ENCODE measurements at regions not wholly inside any gene's neighbourhood (a gene's known extent, or its start where the extent isn't known, plus 50 kb on each side); places are given as distances from the start of the nearest gene placed in this dataset.

DNA sequence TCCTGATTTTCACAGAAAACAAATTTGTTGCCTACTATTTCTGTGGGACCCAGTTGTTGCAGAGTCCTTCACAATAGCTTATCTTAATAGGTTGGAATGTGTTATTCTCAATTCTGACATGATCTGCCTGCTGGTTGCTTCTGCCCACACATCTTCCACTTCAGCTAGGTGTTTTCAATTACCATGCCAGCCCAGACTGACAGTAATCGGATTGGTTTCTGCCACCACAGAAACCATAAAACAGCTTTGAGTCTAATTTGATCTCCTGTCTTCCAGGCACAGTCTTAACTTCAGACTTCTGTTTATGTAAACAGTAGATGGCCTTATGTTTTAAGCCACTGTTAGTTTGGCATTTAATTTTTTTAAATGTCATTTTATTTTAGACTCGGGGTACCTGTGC is 248.2 kb upstream of the RBMS1 start:
- TF ChIP-seq POLR2AphosphoS5 (IDR thresholded peaks at IDR 0.05; ENCODE audit: low read depth) (no peak), GABPA (IDR thresholded peaks at IDR 0.05; ENCODE audit: low read depth) (no peak), SPI1 (IDR thresholded peaks at IDR 0.05; ENCODE audit: borderline replicate concordance, low read depth) (no peak)
- TF ChIP-seq, protein P1, sequence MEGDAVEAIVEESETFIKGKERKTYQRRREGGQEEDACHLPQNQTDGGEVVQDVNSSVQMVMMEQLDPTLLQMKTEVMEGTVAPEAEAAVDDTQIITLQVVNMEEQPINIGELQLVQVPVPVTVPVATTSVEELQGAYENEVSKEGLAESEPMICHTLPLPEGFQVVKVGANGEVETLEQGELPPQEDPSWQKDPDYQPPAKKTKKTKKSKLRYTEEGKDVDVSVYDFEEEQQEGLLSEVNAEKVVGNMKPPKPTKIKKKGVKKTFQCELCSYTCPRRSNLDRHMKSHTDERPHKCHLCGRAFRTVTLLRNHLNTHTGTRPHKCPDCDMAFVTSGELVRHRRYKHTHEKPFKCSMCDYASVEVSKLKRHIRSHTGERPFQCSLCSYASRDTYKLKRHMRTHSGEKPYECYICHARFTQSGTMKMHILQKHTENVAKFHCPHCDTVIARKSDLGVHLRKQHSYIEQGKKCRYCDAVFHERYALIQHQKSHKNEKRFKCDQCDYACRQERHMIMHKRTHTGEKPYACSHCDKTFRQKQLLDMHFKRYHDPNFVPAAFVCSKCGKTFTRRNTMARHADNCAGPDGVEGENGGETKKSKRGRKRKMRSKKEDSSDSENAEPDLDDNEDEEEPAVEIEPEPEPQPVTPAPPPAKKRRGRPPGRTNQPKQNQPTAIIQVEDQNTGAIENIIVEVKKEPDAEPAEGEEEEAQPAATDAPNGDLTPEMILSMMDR (IDR thresholded peaks at IDR 0.05; ENCODE audit: insufficient read depth, low read length): no peak
- TF ChIP-seq, protein P2, sequence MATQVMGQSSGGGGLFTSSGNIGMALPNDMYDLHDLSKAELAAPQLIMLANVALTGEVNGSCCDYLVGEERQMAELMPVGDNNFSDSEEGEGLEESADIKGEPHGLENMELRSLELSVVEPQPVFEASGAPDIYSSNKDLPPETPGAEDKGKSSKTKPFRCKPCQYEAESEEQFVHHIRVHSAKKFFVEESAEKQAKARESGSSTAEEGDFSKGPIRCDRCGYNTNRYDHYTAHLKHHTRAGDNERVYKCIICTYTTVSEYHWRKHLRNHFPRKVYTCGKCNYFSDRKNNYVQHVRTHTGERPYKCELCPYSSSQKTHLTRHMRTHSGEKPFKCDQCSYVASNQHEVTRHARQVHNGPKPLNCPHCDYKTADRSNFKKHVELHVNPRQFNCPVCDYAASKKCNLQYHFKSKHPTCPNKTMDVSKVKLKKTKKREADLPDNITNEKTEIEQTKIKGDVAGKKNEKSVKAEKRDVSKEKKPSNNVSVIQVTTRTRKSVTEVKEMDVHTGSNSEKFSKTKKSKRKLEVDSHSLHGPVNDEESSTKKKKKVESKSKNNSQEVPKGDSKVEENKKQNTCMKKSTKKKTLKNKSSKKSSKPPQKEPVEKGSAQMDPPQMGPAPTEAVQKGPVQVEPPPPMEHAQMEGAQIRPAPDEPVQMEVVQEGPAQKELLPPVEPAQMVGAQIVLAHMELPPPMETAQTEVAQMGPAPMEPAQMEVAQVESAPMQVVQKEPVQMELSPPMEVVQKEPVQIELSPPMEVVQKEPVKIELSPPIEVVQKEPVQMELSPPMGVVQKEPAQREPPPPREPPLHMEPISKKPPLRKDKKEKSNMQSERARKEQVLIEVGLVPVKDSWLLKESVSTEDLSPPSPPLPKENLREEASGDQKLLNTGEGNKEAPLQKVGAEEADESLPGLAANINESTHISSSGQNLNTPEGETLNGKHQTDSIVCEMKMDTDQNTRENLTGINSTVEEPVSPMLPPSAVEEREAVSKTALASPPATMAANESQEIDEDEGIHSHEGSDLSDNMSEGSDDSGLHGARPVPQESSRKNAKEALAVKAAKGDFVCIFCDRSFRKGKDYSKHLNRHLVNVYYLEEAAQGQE (IDR thresholded peaks at IDR 0.05; ENCODE audit: insufficient replicate concordance, low read depth): no peak
- Histone ChIP-seq H3K27me3 (ENCODE audit: insufficient read depth, poor library complexity, severe bottlenecking) (peaks cover 2% of the 10 kb centered on the region), H3K27ac (replicated peaks) (no peak overlapping the region), H3K4me3 (replicated peaks; ENCODE audit: insufficient read depth, low read length) (no peak overlapping the region)
- DNase-seq (ENCODE audit: low read depth in 1 of 2, low spot score in 1 of 2): no peak

DNA sequence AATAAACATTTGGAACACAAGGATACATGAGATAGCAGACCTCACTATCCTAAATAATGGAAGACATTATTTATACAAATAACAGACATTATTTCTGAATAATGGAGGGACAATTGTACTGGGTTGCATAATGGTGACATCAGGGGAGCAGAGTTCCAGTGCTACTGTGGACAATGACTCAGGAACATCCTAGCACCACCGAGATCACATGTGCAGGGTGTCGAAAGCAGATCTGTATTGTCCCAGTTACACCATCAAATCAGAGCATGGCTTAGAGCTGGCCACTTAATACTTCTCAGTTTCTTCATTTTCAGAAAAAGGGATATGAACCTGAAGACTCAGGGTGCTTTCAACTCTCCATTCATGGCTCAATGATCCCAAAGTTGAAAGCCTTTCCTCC is 249.1 kb upstream of the RBMS1 start:
- TF ChIP-seq, protein P1 (IDR thresholded peaks at IDR 0.05; ENCODE audit: insufficient read depth, low read length): no peak
- no peak for TF ChIP-seq POLR2AphosphoS5 (IDR thresholded peaks at IDR 0.05; ENCODE audit: low read depth)
- TF ChIP-seq GABPA (IDR thresholded peaks at IDR 0.05; ENCODE audit: low read depth): no peak
- TF ChIP-seq, protein P2 (IDR thresholded peaks at IDR 0.05; ENCODE audit: insufficient replicate concordance, low read depth): no peak
- no peak for TF ChIP-seq SPI1 (IDR thresholded peaks at IDR 0.05; ENCODE audit: borderline replicate concordance, low read depth)
- DNase-seq (ENCODE audit: low read depth in 1 of 2, low spot score in 1 of 2): peak in 1 of 2 experiments; percentile 25
- H3K27me3 ChIP-seq (ENCODE audit: insufficient read depth, poor library complexity, severe bottlenecking): peaks cover 2% of the 10 kb centered on the region
- H3K27ac ChIP-seq (replicated peaks): no peak overlapping the region
- H3K4me3 ChIP-seq (replicated peaks; ENCODE audit: insufficient read depth, low read length): no peak overlapping the region

DNA sequence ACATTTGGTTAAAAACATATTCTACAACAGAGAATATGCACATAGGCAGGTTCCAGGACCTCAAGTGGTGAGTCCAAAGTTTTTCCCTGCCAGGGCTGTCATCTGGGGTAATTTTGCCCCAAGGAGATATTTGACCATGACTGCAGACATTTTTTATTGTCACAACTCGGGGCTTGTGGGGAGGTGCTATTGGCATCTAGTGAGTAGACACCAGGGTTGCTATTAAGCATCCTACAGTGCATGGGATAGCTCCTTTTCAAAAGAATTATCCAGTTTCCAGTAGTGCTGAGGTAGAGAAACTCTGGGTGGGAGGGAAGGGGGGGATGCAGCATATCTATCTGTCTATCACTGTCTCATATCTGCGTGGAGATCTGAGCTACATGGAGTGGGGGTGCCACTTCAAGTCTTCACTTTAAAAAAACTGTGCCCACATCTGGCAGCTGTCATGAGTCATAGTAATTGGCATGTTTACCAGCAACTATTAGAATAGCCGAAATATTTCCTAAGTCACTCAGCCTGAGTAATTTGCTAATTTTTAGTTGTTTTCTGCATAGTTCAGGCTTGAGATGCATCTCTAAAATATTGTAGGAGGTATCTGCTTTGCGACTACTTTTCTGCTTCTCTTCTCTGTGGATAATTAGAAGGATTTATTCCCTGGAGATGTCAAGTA is 254.0 kb upstream of the RBMS1 start:
- no peak overlapping the region for H3K4me3 ChIP-seq (replicated peaks; ENCODE audit: insufficient read depth, low read length)
- no peak for DNase-seq (ENCODE audit: low read depth in 1 of 2, low spot score in 1 of 2)
- H3K27ac ChIP-seq (replicated peaks): no peak overlapping the region
- TF ChIP-seq, protein P2 (IDR thresholded peaks at IDR 0.05; ENCODE audit: insufficient replicate concordance, low read depth): no peak
- TF ChIP-seq GABPA (IDR thresholded peaks at IDR 0.05; ENCODE audit: low read depth) (no peak), SPI1 (IDR thresholded peaks at IDR 0.05; ENCODE audit: borderline replicate concordance, low read depth) (no peak), POLR2AphosphoS5 (IDR thresholded peaks at IDR 0.05; ENCODE audit: low read depth) (no peak)
- TF ChIP-seq, protein P1 (IDR thresholded peaks at IDR 0.05; ENCODE audit: insufficient read depth, low read length): no peak
- no peaks in the 10 kb centered on the region for H3K27me3 ChIP-seq (ENCODE audit: insufficient read depth, poor library complexity, severe bottlenecking)
